Stimulated activated CD4-positive, alpha-beta T cell treated with anti-CD3 and anti-CD28 coated beads, Interleukin-12 subunit alpha, Interleukin-12 subunit beta, amount 100 ng/mL, for 48 hours (primary cell): ENCODE measurements at regions not wholly inside any gene's neighbourhood (a gene's known extent, or its start where the extent isn't known, plus 50 kb on each side); places are given as distances from the start of the nearest gene placed in this dataset.
"Not testable (repeated sequence)": the region's sequence is repeated elsewhere in the genome, so short reads cannot be mapped to it uniquely, and the experiment has no call there.

Experiments used
- DNase-seq, 3 donors: peaks; one replicate each; pipeline ENCODE4 v3.0.0-alpha.2; 2020; ENCODE audit warnings: low read depth in 2 of 3, low spot score in 1 of 3

DNA sequence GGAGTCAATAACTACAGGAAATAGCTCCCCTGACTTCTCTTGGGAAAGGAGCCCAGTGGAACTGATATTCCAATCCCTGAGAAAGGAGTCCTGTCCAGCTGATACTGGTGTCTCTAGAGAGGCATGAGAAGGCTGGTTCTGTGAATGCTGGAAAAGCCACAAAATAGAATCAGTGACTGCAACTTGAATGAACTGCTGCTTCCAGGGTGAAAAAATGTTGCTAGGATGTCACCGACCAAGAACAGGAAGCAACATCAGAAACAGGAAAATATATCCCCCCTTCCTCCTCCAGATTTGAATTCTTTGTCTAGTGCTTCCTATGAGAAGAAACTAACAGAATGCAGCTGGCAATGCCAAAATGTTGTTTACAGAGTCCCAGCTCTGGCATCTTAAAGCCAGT lies 269.3 kb upstream of the LYPLAL1 start:
- no peak for DNase-seq

DNA sequence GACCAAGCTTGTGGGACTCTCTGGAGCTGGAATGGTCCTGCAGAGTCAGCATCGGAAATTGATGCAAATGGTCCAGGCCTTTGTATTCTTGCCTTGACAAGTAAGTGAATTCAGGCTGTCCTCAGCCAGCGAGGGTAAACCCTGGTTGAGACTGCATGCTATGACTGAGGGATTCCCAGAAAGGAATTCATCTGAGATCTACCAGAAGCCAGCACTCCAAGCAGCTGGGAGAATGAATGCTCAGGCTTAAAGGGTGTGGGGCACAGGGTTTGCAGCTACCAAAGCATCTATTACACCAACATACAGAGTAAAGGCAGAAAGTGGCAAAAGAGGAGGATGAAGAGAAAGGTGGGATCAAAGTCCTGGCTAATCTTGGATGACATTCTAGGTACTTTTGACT lies 257.0 kb upstream of the LYPLAL1 start:
- no peak for DNase-seq

DNA sequence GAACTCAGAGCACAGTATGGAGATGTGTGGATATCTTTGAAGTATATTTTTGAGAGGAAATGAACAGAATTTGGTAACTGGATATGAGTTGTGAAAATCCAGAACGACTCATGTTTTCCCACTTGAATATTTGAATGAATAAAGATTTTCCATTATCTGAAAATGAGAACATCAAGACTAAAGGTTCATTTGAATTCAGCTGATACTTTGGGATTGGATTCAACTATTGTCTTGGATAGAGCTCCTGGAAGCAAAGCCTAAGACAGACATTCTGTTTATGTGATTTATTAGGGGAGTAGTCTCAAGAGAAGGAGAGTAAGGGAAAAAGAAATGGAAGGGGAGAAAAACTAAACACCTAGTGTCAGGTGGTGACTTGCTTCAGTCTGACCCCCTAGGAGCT lies 256.0 kb upstream of the LYPLAL1 start:
- no peak for DNase-seq

DNA sequence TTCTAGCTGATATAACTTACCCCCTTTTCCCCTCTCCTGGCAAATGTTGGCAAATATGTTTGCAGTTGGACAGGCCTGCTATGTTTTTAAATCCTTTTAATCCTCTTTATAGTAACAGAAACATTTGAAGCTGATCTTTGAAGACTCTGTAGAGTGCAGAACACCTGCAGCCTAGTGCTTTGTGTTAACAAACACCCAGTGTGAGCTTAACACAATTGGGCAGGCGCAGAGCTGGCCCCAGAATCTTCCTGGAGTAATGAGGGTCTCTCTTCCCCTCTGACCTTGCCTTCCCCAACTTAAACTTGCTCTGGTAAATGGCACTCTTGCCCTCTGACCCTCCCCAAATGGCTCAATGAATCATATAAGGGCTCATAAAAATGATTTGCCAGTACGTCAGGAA lies 247.9 kb upstream of the LYPLAL1 start:
- DNase-seq = no peak

DNA sequence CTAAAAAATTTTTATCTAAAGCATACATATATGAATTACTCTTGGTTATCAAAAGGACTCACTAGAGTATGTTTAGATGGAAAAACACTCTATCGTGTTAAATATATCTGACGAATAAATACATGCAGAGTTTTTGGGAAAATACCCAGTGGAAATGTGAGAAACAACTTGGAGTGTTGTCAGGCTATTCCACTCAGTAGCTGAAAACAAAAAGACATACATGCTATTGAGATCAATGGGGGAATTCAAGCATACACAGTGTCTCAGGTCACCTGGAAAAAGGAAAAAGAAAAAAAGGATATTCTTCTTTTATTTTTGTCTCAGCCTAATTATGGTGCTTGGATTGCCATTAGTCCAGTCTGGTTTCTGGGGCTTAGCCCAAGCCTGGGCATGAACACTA lies 247.0 kb upstream of the LYPLAL1 start:
- no peak for DNase-seq

DNA sequence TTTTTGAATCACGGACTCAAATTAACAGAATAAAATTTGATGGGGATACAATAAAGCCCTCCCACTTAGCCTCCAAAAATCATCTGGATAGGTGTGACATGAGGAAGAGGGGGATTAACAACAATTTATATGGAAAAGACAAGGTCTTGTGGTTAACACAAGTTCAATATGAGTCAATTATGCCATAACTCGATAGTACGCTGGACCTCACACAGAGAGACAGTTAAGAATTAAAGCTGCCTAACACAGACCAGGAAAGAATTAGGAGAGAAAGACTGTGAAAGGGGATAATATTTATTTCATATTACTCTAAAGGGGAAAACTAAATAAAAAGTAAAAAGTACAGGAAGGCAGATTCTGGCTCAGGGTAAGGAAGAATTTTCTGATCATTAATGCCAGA lies 243.7 kb upstream of the LYPLAL1 start:
- DNase-seq = no peak

DNA sequence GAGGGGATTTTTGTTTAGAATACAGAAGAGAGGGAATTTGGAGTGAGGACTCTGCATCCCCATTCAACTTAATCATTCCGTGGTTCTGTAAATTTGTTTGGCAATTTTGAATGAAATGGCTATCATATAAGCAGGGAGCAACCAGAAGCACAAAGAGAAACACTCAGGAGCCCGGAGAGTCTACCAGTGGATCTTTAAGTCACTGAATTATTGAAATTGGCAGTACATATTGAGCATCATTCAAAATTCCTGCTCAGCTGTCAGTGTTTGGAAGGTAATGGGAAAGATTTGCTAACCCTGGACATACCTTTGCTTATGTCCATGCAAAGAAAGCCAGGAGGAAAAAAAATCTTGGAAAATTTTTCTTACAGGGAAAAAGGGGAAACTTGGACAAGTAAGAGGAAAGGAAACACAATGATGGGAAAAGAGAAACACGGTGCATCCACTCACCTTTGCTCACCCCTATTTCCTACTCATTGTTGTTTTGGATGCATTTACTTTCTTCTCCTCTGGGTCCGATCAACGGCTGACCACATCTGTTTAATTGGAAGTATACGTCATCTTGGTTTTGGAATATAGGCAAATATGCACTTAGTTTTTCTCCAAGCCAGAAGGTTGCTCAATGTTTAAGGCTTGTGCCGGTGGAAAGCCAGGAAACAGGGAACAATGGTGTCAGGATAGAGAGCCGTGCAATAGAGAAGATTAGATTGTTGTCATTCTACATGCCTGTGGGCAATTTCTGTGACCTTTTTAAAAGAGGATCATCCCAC lies 243.0 kb upstream of the LYPLAL1 start:
- DNase-seq = no peak

DNA sequence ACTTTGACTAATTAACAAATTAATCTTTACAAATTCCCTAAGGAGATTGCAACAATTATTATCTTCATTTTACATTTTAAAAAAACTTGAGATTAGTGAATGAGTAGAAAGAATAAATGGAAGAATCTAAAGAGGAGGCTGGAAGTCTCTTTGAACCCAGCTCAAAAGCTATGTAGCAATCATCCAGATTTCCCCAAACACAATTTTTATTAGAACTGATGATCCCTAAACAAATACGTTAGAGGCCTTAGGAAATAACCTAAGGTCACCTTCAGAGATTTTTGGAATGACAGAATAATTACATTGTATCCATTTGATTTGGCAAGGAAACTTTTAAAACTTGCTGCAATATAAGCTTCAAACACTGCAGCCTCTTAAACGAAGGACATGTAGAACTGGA lies 242.4 kb upstream of the LYPLAL1 start:
- no peak for DNase-seq

DNA sequence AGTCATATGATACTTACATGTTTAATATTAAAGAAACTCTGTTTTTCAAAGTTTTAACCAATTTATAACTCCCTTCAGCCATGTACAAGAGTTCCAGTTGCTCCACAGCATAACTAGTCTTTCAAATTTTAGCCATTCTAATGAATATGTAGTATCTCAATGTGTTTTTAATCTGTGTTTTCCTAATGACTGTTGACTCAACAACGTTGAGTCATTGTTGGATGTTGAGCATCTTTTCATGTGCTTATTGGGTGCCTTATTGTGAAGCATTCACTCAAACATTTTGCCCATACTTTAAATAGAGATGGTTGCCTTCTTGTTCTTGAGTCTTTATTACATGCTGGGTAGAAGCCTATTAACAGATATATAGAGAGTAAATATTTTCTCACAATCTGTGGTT lies 240.2 kb upstream of the LYPLAL1 start:
- DNase-seq = no peak

DNA sequence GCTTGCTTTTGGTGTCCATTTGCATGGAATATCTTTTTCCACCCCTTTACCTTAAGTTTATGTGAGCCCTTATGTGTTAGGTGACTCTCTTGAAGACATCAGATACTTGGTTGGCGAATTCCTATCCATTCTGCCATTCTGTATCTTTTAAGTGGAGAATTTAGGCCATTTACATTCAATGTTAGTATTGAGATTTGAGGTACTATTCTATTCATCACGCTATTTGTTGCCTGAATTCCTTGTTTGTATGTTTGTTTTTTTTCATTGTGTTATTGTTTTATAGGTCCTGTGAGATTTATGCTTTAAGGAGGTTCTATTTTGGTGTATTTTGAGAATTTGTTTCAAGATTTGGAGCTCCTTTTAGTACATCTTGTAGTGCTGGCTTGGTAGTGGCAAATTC lies 238.3 kb upstream of the LYPLAL1 start:
- not testable (repeated sequence) for DNase-seq

DNA sequence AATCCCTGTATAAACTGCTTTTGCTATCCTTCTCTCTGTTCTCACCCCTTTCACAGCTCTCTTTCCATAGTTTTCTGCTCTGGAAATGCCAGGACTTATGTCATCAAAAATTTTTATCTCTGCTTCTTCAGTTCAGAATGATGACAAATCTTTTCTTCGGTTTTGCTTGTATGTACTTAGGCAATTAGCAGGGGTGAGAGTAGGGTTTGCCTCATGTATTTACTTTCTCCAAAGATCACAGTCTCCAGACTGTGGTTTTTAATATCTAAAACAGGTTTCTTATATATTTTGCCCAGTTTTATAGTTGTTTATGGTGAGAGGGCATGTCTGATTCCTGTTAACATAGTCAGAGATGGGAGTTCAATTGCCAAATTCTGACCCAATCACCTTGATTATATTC lies 235.4 kb upstream of the LYPLAL1 start:
- no peak for DNase-seq

DNA sequence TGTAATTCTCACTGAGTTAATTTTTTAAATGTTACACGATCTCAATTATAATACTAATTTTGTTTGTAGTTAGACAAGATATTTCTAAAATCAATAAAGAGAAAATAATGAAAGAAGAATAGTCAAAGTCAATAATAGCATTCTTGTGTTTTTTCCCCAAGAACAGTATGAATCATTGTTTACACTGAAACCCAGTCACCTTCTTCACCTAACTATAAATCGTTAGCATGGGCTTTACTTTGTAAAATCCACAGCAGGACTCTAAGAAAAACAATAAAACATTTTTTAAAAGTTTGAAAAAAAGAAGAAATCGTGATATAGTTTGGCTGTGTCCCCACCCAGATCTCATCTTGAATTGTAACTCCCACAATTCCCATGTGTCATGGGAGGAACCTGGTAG lies 234.6 kb upstream of the LYPLAL1 start:
- no peak for DNase-seq

DNA sequence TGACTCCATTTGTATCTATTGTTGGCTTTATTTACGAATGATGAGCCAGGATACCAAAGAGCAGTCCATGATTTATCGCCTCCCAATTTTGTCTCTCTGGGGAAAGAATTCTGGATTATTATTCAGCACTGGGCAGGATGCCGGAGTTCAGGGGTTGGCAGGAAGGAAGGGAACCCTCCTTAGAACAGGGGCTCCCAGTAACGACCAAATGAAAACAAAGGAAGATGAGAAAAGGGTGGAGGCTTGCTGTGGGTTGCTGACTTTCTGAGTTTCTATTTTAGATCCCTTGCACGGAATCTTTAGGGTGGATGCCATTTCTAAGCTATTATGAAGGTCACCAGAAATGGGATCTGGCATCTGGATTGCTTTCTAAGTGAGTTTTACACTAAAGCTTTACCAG lies 231.2 kb upstream of the LYPLAL1 start:
- no peak for DNase-seq

DNA sequence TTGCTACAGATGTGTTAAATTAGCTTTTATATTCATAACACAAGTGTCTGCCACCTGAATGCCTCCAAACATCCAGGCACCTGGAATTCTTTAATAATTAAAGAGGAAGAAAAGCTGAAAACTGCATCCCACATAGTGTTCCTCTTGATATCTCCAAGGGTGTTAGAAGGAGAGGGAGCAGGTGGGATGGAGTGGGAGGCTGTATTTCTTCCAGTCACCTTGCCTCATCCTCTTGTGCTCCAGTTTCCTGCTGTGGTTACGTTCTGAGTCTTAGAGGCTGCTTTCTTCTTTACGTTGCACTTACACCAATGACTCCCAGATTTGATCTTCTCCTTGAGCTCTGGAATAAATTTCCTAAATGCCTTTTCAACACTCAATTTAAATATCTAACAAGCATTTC lies 230.3 kb upstream of the LYPLAL1 start:
- DNase-seq = no peak

DNA sequence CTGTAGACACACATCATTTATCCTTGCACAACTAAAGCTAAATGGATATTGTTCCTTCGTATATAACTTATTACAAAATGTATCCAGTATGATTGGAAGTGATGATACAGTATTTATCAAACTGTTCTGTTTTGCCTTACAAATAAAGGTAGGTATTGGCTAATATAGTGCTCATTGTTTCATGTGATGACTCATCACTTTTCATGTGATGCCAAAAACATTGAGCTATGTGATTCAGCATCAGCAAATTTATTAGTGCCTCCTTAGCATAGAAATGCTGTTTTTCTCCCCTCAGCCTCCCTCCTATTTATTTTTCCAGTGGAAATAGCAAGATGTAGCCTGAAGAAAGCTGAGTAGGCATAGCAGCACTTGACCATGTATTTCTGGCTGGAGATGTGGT lies 228.6 kb upstream of the LYPLAL1 start:
- no peak for DNase-seq

DNA sequence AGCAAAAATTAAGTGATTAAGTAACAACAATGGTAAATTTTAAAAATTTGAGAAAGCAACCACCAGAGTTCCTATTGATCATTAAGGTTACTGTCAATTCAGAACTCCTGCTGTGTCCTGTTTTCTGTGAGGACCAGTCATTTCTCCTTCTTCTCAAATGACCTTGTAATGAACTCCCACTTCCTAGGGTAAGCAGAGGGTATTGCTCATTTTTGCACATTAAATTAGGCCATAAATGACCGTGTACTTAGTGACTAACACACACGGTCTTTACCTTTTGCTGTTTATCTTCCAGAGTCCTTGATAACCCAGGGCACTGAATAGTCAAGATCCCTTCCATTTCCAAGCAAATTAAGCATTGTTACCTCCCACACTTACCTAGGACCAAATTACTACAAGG lies 227.5 kb upstream of the LYPLAL1 start:
- DNase-seq = no peak

DNA sequence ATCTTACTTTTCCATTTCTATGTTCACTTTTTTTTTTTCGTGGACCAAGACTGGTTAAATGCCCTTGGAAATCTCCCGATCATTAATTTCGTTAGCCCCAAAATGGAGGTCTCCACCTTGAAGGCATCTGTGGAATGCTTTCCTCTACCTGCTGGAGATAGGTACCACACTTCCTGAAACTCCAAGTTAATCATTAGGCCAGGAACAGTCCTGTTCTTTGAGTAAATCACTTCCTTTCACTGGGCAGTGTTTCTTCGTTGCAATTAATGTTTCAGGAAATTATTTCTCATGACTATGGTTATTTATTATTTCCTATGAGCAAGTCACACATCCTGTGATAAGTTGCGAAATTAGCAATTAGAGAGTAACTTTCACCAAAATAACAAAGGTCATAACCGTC lies 225.2 kb upstream of the LYPLAL1 start:
- no peak for DNase-seq

DNA sequence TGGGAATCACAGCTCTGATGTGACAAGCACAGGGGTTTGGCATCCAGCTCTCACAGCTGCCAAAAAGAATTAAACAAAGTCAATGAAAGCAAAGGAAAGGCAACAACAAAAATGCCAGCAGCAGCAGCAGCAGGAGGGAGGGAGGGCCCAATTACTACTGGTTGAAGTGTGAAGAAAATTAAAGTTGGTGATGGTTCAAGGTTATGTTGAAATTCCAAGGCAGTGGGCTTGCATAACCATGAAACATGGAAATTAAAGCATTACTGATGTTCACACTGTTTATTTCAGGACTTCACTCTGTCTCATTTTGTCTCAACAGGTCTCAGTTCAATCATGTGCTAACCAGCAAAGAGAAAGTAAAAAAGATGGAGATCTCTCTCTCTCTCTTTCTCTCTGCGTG lies 220.3 kb upstream of the LYPLAL1 start:
- no peak for DNase-seq

DNA sequence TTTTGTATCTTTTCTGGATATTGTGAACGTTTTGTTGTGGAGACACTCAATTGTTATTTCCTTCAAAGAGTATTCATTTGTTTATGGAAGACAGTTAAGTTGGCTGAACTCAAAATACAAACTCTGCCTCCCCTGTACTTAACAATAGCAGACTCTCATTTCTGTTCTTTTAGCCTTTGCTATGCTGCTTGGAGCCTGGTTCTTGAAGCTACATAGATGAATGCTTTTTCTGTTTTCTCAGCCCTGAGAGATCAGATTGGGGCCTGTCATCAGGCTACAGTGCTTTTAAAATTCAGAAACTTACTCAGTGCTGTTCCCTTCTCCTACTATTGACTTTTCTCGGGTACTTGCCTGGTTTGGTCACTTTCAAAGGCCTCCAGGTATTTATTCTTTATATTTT lies 215.7 kb upstream of the LYPLAL1 start:
- DNase-seq = no peak

DNA sequence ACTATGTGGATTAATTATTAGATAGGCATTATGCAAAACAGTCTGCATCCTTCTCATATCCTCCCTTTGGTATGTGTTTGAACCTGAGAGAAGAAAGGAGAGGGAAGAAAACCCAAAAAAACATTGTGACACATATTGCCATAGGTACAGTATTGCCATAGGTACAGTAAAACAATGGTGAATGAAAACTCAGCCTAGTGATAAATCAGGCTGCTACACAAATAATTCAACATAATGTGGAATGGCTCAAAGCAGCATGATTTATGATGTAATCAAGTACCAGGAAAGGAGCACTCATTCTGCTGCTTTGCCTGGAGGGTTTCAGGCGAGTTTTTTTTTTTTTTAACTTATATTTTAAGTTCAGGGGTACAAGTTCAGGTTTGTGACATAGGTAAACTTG lies 213.9 kb upstream of the LYPLAL1 start:
- DNase-seq = no peak

DNA sequence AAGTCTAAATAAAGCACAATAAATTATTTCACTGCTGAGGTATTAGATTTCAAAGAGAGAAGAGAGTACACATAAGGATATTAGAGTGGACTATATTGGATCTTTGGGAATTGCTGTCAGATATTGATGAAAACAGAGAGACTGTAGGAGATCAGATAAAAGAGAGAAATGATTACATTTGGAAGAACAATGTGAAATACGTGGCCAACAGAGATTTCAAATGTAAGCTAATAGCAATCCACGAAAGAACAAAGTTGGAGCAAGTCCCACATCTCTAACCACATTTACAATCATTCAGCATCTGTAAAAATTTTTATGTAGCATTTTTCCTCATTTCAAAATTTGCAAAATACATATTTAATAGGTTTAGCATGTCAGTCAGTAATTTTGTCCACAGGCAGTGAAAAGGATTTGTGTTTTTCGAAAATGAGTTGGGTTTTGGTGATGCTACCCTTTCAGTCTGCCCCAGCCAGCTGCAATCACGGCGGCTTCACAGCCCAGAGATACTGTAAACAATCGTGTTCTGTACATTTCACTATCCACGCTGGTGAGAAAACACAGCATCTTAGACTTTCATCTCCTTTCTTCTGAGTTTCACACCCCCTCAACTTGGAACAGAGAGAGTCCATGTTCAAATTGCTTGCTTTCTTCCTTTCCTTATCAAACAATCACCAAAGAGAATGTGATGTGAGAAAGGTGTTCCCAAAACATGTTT lies 209.1 kb upstream of the LYPLAL1 start:
- DNase-seq = no peak

DNA sequence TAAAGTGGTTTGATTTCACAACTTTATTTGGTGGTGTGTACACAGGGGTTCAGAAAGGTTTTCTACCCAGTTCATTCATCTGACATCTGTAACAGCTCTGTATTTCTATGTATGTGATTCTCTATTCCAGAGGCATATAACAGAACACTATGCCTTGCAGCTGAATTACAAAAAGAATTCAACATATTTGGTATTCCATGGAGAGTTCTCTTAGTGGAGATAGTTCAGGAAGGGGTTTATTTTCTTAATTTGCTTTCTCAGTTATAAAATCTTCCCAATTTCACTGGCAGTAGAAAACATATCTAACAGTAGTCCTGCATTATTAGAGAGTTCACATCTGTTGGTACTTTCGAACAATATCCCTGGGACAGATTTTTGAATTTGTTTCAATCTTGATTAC lies 207.9 kb upstream of the LYPLAL1 start:
- DNase-seq = no peak

DNA sequence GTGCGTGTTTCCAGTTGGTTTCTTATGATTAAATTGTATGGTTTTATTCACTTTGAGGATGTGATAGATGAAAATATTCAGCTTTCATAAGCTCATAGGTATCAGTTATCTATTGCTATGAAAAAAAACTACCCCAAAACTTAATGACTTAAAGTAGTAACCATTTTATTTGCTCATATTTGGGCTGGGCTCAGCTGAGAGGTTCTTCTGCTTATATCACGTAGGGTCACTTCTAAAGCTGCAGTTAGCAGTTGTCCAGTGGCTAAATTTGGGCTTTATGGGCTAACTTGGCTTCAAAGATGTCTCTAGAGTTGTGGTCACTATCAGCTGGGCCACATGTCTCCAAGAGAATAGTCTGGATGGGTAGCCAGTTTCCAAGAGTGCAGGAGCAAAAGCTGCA lies 206.4 kb upstream of the LYPLAL1 start:
- no peak for DNase-seq
